GM23248 (cell line): ENCODE measurements at regions not wholly inside any gene's neighbourhood (a gene's known extent, or its start where the extent isn't known, plus 50 kb on each side); places are given as distances from the start of the nearest gene placed in this dataset.
A peak's percentile ranks its signal among the peaks of the same experiment; 100 is the strongest.

Experiments used
- DNase-seq: peaks from one replicate; pipeline ENCODE4 v3.0.0-alpha.2; 2015
- H2AFZ ChIP-seq: fragments of 200-600 bp; sonication (generic); 2 replicates; pipeline ENCODE4 v1.6.1; 2016; ENCODE audit warnings: antibody characterized with exemption
- H3F3A ChIP-seq: fragments of 200-600 bp; sonication (generic); 2 replicates; pipeline ENCODE4 v1.6.1; 2016; ENCODE audit warnings: mild to moderate bottlenecking, antibody characterized with exemption, mixed run types; ENCODE audit not compliant: insufficient read depth
- H3K27ac ChIP-seq: fragments of 200-600 bp; sonication (generic); 2 replicates; pipeline ENCODE4 v1.5.1; 2016; ENCODE audit warnings: mild to moderate bottlenecking
- H3K27me3 ChIP-seq: fragments of 200-600 bp; sonication (generic); replicated peaks from 2 replicates; pipeline ENCODE4 v1.6.1; 2016; ENCODE audit warnings: mild to moderate bottlenecking; ENCODE audit not compliant: insufficient read depth
- H3K36me3 ChIP-seq: fragments of 200-600 bp; sonication (generic); 2 replicates; pipeline ENCODE4 v1.6.1; 2016; ENCODE audit warnings: low read depth, mild to moderate bottlenecking
- H3K4me1 ChIP-seq: fragments of 200-600 bp; sonication (generic); 2 replicates; pipeline ENCODE4 v1.6.1; 2016; ENCODE audit warnings: mild to moderate bottlenecking; ENCODE audit not compliant: insufficient read depth
- H3K4me2 ChIP-seq: fragments of 200-600 bp; sonication (generic); one replicate; pipeline ENCODE4 v1.6.1; 2016; ENCODE audit warnings: mild to moderate bottlenecking; ENCODE audit not compliant: unreplicated experiment
- H3K4me3 ChIP-seq: fragments of 200-600 bp; sonication (generic); 2 replicates; pipeline ENCODE4 v1.5.1; 2016; ENCODE audit warnings: mild to moderate bottlenecking
- H3K79me2 ChIP-seq: fragments of 200-600 bp; sonication (generic); 2 replicates; pipeline ENCODE4 v1.6.1; 2016; ENCODE audit warnings: mild to moderate bottlenecking; ENCODE audit not compliant: insufficient read depth
- H3K9ac ChIP-seq: fragments of 200-600 bp; sonication (generic); 2 replicates; pipeline ENCODE4 v1.6.1; 2016; ENCODE audit warnings: mild to moderate bottlenecking
- H3K9me2 ChIP-seq: fragments of 200-600 bp; sonication (generic); 2 replicates; pipeline ENCODE4 v1.6.1; 2016; ENCODE audit warnings: mixed run types, mild to moderate bottlenecking, moderate library complexity; ENCODE audit not compliant: insufficient read depth
- H3K9me3 ChIP-seq: fragments of 200-600 bp; sonication (generic); one replicate; pipeline ENCODE4 v1.6.1; 2017; ENCODE audit warnings: low read depth
- H4K20me1 ChIP-seq: fragments of 200-600 bp; sonication (generic); 2 replicates; pipeline ENCODE4 v1.6.0; 2016; ENCODE audit not compliant: insufficient read depth
- EZH2 ChIP-seq: fragments of 200-600 bp; sonication (generic); IDR thresholded peaks from 2 replicates; pipeline ENCODE4 v1.6.1; 2018; ENCODE audit warnings: antibody characterized with exemption, mild to moderate bottlenecking; ENCODE audit not compliant: insufficient read depth, poor library complexity, severe bottlenecking
- EZH2phosphoT487 ChIP-seq: fragments of 200-600 bp; sonication (generic); IDR thresholded peaks from 2 replicates; pipeline ENCODE4 v1.6.1; 2018; ENCODE audit warnings: antibody characterized with exemption, moderate library complexity, mild to moderate bottlenecking, low read depth; ENCODE audit not compliant: insufficient read depth
- WGBS, 2 experiments: methylation state at CpG; one replicate each; pipeline ENCODE4 v1.1.6; 2015 to 2017; ENCODE audit warnings: low lambda C conversion rate in 2 of 2, low coverage in 1 of 2; ENCODE audit errors: missing lambda C conversion rate in 2 of 2; 5-methylcytosine and 5-hydroxymethylcytosine counted together
- in situ Hi-C: fragments of 300-500 bp; cut with MboI; formaldehyde crosslinking; loops from 2 replicates; pipeline ENCODE4 v1.15.0; 2020

DNA sequence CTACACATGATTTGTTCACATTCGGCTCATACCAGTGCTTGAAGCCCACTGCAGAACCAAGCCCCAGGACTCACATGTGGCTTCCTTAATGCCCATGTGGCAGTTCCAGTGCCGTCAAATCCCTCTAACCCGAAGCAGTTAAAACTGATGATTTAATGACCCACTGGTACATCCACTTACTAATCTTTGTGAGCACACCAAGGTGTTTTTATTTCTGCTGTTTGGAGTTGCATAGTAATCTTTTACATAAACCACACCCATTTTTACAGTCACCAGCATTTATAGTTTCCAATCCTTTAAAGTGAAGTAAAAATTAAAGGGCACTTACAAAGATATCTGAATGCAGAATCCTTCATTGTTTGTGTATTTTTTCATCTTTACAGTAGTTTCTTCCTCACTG is 232.0 kb downstream of the ANKRD60 start:
- H3K4me3 ChIP-seq, result no peak overlapping the region
- peaks cover 43% of the 10 kb centered on the region for H3K4me1 ChIP-seq
- H3K36me3 ChIP-seq, result no peaks in the 10 kb centered on the region
- peak overlapping the region; percentile 82 for H3K27ac ChIP-seq
- no peaks in the 10 kb centered on the region for H3K9me2 ChIP-seq
- no peaks in the 10 kb centered on the region for H4K20me1 ChIP-seq
- H3K9ac ChIP-seq, result peak overlapping the region; percentile 58
- DNase-seq, result peak; percentile 53
- in situ Hi-C loops, result no loop called here
- H3F3A ChIP-seq, result peaks cover 38% of the 10 kb centered on the region
- WGBS, 2 experiments, result 30 to 41% methylated on average over 3 of the region's 3 CpGs
- peak overlapping the region; percentile 31 for H3K4me2 ChIP-seq
- no peaks in the 10 kb centered on the region for H3K27me3 ChIP-seq
- TF ChIP-seq EZH2phosphoT487, result no peak
- TF ChIP-seq EZH2, result no peak
- no peaks in the 10 kb centered on the region for H3K79me2 ChIP-seq
- no peaks in the 10 kb centered on the region for H3K9me3 ChIP-seq
- no peak overlapping the region for H2AFZ ChIP-seq

GRCh38 chr20:57995381-57995977 is 233.0 kb downstream of the ANKRD60 start:
- Histone ChIP-seq H3K9ac (no peak overlapping the region), H3K79me2 (no peaks in the 10 kb centered on the region), H3K4me1 (peaks cover 50% of the 10 kb centered on the region), H3F3A (peaks cover 45% of the 10 kb centered on the region), H3K4me3 (no peak overlapping the region), H3K27me3 (no peaks in the 10 kb centered on the region), H3K9me3 (no peaks in the 10 kb centered on the region), H3K9me2 (no peaks in the 10 kb centered on the region), H3K4me2 (no peak overlapping the region), H3K36me3 (no peaks in the 10 kb centered on the region), H4K20me1 (no peaks in the 10 kb centered on the region), H3K27ac (no peak overlapping the region), H2AFZ (no peak overlapping the region)
- 95 to 96% methylated on average over 8 of the region's 8 CpGs for WGBS, 2 experiments
- no peak for DNase-seq
- in situ Hi-C loops, result no loop called here
- TF ChIP-seq EZH2phosphoT487 (no peak), EZH2 (no peak)

GRCh38 chr20:57993716-57994431 is 234.6 kb downstream of the ANKRD60 start:
- Histone ChIP-seq H3K27ac (no peak overlapping the region), H4K20me1 (no peaks in the 10 kb centered on the region), H3K4me3 (no peak overlapping the region), H2AFZ (no peak overlapping the region), H3K4me2 (peak overlapping the region; percentile 25), H3K79me2 (no peaks in the 10 kb centered on the region), H3K9ac (no peak overlapping the region), H3K9me2 (no peaks in the 10 kb centered on the region), H3K27me3 (no peaks in the 10 kb centered on the region), H3K9me3 (no peaks in the 10 kb centered on the region), H3F3A (peaks cover 58% of the 10 kb centered on the region), H3K36me3 (no peaks in the 10 kb centered on the region), H3K4me1 (peaks cover 60% of the 10 kb centered on the region)
- 26 to 27% methylated on average over 19 of the region's 19 CpGs for WGBS, 2 experiments
- TF ChIP-seq EZH2 (no peak), EZH2phosphoT487 (no peak)
- in situ Hi-C loops, result no loop called here
- peak; percentile 50 for DNase-seq

GRCh38 chr20:57991211-57991881 is 237.1 kb downstream of the ANKRD60 start:
- H3F3A ChIP-seq, result peaks cover 45% of the 10 kb centered on the region
- peak overlapping the region; percentile 63 for H3K4me2 ChIP-seq
- H3K27ac ChIP-seq, result peak overlapping the region; percentile 94
- H3K4me3 ChIP-seq, result peak overlapping the region; percentile 29; the same call in 1 of the 2 replicates
- 2 to 4% methylated on average over 14 of the region's 14 CpGs for WGBS, 2 experiments
- H3K9ac ChIP-seq, result peak overlapping the region; percentile 69
- peak; percentile 97 for DNase-seq
- no peaks in the 10 kb centered on the region for H3K27me3 ChIP-seq
- peaks cover 48% of the 10 kb centered on the region for H3K4me1 ChIP-seq
- H2AFZ ChIP-seq, result peak overlapping the region; percentile 51
- TF ChIP-seq EZH2phosphoT487, result 0 out of 2 replicates have a peak, but pooled peaks have one; percentile 13
- TF ChIP-seq EZH2, result no peak
- no peaks in the 10 kb centered on the region for H3K36me3 ChIP-seq
- H3K79me2 ChIP-seq, result no peaks in the 10 kb centered on the region
- no peaks in the 10 kb centered on the region for H4K20me1 ChIP-seq
- no peaks in the 10 kb centered on the region for H3K9me3 ChIP-seq
- in situ Hi-C loops, result no loop called here
- no peaks in the 10 kb centered on the region for H3K9me2 ChIP-seq
